ENCODE measurements at regions not wholly inside any gene's neighbourhood (a gene's known extent, or its start where the extent isn't known, plus 50 kb on each side); places are given as distances from the start of the nearest gene placed in this dataset.
A peak's percentile ranks its signal among the peaks of the same experiment; 100 is the strongest.

GRCh38 chr18:71809711-71810110 is 734.4 kb downstream of the CBLN2 start:
- TF ChIP-seq, protein P1, sequence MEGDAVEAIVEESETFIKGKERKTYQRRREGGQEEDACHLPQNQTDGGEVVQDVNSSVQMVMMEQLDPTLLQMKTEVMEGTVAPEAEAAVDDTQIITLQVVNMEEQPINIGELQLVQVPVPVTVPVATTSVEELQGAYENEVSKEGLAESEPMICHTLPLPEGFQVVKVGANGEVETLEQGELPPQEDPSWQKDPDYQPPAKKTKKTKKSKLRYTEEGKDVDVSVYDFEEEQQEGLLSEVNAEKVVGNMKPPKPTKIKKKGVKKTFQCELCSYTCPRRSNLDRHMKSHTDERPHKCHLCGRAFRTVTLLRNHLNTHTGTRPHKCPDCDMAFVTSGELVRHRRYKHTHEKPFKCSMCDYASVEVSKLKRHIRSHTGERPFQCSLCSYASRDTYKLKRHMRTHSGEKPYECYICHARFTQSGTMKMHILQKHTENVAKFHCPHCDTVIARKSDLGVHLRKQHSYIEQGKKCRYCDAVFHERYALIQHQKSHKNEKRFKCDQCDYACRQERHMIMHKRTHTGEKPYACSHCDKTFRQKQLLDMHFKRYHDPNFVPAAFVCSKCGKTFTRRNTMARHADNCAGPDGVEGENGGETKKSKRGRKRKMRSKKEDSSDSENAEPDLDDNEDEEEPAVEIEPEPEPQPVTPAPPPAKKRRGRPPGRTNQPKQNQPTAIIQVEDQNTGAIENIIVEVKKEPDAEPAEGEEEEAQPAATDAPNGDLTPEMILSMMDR (IDR thresholded peaks at IDR 0.05; ENCODE audit: low read depth, low read length): no peak
- TF ChIP-seq MYC (IDR thresholded peaks at IDR 0.05; ENCODE audit: low read depth, low read length) (no peak), POLR2A (IDR thresholded peaks at IDR 0.05; ENCODE audit: extremely low read depth, insufficient read length) (no peak), MAX (IDR thresholded peaks at IDR 0.05; ENCODE audit: low read depth, low read length) (no peak)
- no peak for DNase-seq (ENCODE audit: low read depth)

GRCh38 chr18:71808616-71809015 is 735.5 kb downstream of the CBLN2 start:
- H3K4me3 ChIP-seq (ENCODE audit: low read depth, low read length): no peak overlapping the region
- TF ChIP-seq, protein P1 (IDR thresholded peaks at IDR 0.05; ENCODE audit: low read depth, low read length): no peak
- TF ChIP-seq MYC (IDR thresholded peaks at IDR 0.05; ENCODE audit: low read depth, low read length) (no peak), POLR2A (IDR thresholded peaks at IDR 0.05; ENCODE audit: extremely low read depth, insufficient read length) (no peak)
- no peak for DNase-seq (ENCODE audit: low read depth)

More at GRCh38 chr18:71809711-71810110, 734.4 kb downstream of the CBLN2 start:
- no peak overlapping the region for H3K4me3 ChIP-seq (ENCODE audit: low read depth, low read length)

GRCh38 chr18:71807586-71807985 is 736.6 kb downstream of the CBLN2 start:
- no peak overlapping the region for H3K4me3 ChIP-seq (ENCODE audit: low read depth, low read length)
- DNase-seq (ENCODE audit: low read depth): no peak
- TF ChIP-seq MAX (IDR thresholded peaks at IDR 0.05; ENCODE audit: low read depth, low read length) (no peak), MYC (IDR thresholded peaks at IDR 0.05; ENCODE audit: low read depth, low read length) (no peak), POLR2A (IDR thresholded peaks at IDR 0.05; ENCODE audit: extremely low read depth, insufficient read length) (no peak)
- TF ChIP-seq, protein P1 (IDR thresholded peaks at IDR 0.05; ENCODE audit: low read depth, low read length): no peak

DNA sequence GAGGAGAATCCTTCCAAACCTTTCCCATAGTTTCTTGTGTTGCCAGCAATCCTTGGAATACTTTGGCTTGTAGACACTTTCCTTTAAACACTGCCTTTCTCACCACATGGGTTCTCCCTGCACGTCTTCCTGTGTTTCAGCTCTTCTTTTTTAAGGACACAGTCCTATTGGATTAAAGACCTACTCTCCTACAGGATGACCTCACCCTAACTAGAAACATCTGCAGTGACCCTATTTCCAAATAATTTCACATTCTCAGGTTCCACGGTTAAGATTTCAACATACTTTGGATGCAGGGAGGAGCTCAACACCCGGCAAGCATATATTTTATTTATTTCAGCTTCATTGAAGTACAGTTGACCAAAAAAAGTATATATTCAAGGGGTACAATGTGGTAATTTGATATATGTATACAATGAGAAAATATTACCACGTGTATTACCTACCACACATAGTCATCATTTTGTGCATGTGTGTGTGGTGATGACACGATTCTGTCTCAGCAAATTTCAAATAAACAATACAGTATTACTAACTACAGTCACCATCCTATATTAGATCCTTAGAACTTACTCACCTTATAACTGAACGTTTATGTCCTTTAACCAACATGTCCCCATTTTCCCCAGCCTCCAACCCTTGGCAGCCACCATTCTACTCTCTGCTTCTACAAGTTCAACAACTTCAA is 745.0 kb downstream of the CBLN2 start:
- no peak for DNase-seq (ENCODE audit: low read depth)
- TF ChIP-seq, protein P1 (IDR thresholded peaks at IDR 0.05; ENCODE audit: low read depth, low read length): no peak
- TF ChIP-seq POLR2A (IDR thresholded peaks at IDR 0.05; ENCODE audit: extremely low read depth, insufficient read length) (no peak), MYC (IDR thresholded peaks at IDR 0.05; ENCODE audit: low read depth, low read length) (no peak), MAX (IDR thresholded peaks at IDR 0.05; ENCODE audit: low read depth, low read length) (no peak)
- H3K4me3 ChIP-seq (ENCODE audit: low read depth, low read length): no peak overlapping the region

DNA sequence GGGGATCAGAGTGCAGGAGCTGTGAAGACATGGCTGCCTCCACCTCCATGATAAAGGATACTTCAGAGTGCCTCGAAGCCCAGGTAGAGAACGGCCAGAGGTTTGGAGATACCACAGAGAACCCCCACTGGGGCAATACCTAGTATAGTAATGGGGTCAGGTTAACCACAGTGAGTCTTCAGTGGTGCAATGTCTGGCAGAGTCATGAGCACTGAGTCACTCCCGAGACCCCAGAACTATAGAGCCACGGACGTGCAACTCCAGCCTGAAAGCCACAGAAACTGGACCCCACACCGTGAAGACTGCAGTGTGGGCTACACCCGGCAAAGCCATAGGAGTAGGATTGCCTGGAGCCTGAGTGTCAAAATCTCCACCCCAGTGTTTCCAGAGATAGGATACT is 746.6 kb downstream of the CBLN2 start:
- TF ChIP-seq MYC (IDR thresholded peaks at IDR 0.05; ENCODE audit: low read depth, low read length) (no peak), POLR2A (IDR thresholded peaks at IDR 0.05; ENCODE audit: extremely low read depth, insufficient read length) (no peak), MAX (IDR thresholded peaks at IDR 0.05; ENCODE audit: low read depth, low read length) (no peak)
- TF ChIP-seq, protein P1 (IDR thresholded peaks at IDR 0.05; ENCODE audit: low read depth, low read length): no peak
- peak; percentile 14 for DNase-seq (ENCODE audit: low read depth)
- H3K4me3 ChIP-seq (ENCODE audit: low read depth, low read length): no peak overlapping the region

Measured in NB4 (cell line).